Left lung (tissue), 4 donors: ENCODE measurements at regions not wholly inside any gene's neighbourhood (a gene's known extent, or its start where the extent isn't known, plus 50 kb on each side); places are given as distances from the start of the nearest gene placed in this dataset.

Source experiments
- ATAC-seq: fragments of 200-7000 bp; cut with Tn5 transposase; one replicate; pipeline ENCODE4 v1.9.1; 2020; ENCODE audit warnings: moderate library complexity
- DNase-seq, 4 donors: peaks; one replicate each; pipeline ENCODE4 v3.0.0-alpha.2; 2013 to 2020
- H3K27ac ChIP-seq, 2 donors: fragments of 200-600 bp; sonication (generic) in 1 of 2; one replicate each; pipeline versions ENCODE4 v1.5.0 to v1.8.0; 2020 to 2021
- H3K27me3 ChIP-seq, 2 donors: fragments of 200-600 bp; sonication (generic) in 1 of 2; one replicate each; pipeline versions ENCODE4 v1.5.0 to v1.8.0; 2020 to 2021
- H3K36me3 ChIP-seq, 2 donors: fragments of 200-600 bp; sonication (generic) in 1 of 2; one replicate each; pipeline versions ENCODE4 v1.5.0 to v1.8.0; 2020 to 2021
- H3K4me1 ChIP-seq, 2 donors: fragments of 200-600 bp; one replicate each; pipeline ENCODE4 v1.8.0; 2021
- H3K4me3 ChIP-seq, 2 donors: fragments of 200-600 bp; sonication (generic) in 1 of 2; one replicate each; pipeline versions ENCODE4 v1.5.0 to v1.8.0; 2020 to 2021; ENCODE audit warnings: mild to moderate bottlenecking in 1 of 2
- H3K9me3 ChIP-seq, 2 donors: fragments of 200-600 bp; sonication (generic) in 1 of 2; one replicate each; pipeline versions ENCODE4 v1.5.0 to v1.8.0; 2020 to 2021
- intact Hi-C, 2 donors: fragments of 100-400 bp; cut with DNase I; formaldehyde crosslinking; loops; one replicate each; pipeline versions ENCODE4 v1.11.2 to v1.14.2; 2022
- TF ChIP-seq, protein P1 (sequence below), 2 donors: fragments of 200-600 bp; sonication (generic) in 1 of 2; IDR thresholded peaks; one replicate each; pipeline versions ENCODE4 v1.5.0 to v1.8.0; 2021; ENCODE audit warnings: antibody characterized with exemption in 2 of 2
- donor health status: DM: no; HTN: yes; CAD: no.
- donor health status: DM: no; HTN: no; CAD: no.

DNA sequence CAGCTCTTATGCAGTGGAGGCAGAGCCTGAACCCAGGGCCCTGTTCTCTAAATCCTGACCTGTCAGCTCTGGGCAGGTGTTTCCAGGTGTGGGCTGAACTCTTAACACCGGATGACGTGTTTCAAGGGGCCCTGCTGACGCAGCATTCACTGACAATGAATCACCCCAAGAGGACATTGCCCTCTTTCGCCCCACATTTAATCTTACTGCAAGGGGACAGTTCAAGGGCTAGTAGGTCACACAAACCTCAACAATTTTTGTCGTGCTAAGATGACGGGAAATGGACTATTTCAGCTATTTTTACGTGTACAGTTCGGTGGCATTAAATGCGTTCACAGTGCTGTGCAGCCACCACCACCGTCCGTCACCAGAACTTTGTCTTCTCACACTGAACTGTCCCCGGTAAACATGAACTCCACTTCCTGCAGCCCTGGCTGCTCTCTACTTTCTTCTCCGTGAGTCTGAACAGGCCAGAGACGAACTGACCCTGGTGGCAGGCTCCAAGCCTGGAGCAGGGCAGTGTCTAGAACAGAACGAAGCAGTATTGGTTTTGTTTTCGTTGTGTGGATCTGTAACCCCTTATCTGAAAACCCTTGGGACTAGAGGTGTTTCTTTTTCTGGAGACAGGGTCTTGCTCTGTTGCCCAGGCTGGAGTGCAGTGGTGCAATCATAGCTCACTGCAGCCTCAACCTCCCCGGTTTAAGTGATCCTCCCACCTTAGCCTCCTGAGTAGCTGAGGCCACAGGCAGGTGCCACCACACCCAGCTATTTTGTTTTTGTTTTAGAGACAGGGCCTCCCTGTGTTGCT, 88.4 kb upstream of the CIBAR2 start:
- Histone ChIP-seq H3K27ac (no peak overlapping the region), H3K9me3 (no peaks in the 10 kb centered on the region), H3K4me1 (peaks cover 6 to 14% of the 10 kb centered on the region in 2 donors), H3K4me3 (no peak overlapping the region), H3K27me3 (no peaks in the 10 kb centered on the region), H3K36me3 (no peaks in the 10 kb centered on the region)
- TF ChIP-seq, protein P1, sequence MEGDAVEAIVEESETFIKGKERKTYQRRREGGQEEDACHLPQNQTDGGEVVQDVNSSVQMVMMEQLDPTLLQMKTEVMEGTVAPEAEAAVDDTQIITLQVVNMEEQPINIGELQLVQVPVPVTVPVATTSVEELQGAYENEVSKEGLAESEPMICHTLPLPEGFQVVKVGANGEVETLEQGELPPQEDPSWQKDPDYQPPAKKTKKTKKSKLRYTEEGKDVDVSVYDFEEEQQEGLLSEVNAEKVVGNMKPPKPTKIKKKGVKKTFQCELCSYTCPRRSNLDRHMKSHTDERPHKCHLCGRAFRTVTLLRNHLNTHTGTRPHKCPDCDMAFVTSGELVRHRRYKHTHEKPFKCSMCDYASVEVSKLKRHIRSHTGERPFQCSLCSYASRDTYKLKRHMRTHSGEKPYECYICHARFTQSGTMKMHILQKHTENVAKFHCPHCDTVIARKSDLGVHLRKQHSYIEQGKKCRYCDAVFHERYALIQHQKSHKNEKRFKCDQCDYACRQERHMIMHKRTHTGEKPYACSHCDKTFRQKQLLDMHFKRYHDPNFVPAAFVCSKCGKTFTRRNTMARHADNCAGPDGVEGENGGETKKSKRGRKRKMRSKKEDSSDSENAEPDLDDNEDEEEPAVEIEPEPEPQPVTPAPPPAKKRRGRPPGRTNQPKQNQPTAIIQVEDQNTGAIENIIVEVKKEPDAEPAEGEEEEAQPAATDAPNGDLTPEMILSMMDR (IDR thresholded peaks at IDR 0.05) = no peak
- intact Hi-C loops = no loop called here
- DNase-seq (peak in 1 of 4 donors; percentile 16), ATAC-seq (no peak)

DNA sequence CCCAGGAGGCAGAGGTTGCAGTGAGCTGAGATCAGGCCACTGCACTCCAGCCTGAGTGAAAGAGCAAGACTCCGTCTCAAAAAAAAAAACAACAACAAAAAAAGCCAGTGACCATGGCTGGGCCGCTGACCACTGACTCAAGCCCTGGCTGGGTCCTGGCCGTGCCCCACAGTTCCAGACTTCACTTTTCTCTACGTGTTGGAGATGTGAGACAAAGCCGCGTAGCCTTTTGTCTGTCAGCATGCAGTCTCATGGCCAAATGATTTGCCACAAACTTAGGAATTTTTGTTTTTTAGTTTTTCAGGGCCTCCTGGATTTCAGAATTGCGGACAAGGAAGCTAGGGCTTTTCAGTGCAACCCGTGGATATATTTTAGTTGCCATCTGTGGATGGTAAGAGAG, 89.3 kb upstream of the CIBAR2 start:
- peak in 1 of 4 donors; percentile 25 for DNase-seq
- Histone ChIP-seq H3K27me3 (peaks cover 0 to 6% of the 10 kb centered on the region in 2 donors), H3K4me1 (peaks cover 11 to 15% of the 10 kb centered on the region in 2 donors), H3K27ac (peak overlapping the region in 1 of 2 donors; percentile 51), H3K4me3 (no peak overlapping the region), H3K36me3 (no peaks in the 10 kb centered on the region), H3K9me3 (no peaks in the 10 kb centered on the region)
- TF ChIP-seq, protein P1 (IDR thresholded peaks at IDR 0.05) = no peak
- intact Hi-C loops = no loop called here
- no peak for ATAC-seq

DNA sequence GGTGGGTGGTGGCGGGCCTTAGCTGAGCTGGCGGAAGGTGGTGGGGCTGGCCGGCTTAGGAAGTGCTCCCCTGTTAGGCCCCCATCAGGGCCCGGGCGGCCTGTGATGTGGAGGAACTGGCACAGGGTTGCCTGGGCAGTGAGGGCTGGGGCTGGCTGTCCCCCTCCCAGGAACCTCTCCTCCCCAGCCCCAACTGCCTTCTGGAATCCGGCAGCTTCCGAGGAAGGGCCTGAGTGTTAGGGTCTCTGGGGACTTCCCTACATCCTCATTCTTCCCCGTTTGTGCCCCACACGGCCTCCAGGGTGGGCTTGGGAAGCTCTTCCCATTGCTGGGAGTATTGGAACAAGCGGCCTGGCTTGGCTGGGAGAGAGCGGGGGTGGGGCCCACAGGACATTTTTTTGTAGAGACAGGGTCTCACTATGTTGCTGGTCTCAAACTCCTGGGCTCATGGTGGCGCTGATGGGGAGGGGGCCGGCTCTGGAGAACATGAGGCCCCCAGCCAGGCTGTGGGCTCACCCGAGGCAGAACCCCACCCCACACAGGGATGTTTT, 89.9 kb upstream of the CIBAR2 start:
- ATAC-seq (no peak), DNase-seq (peak in 2 of 4 donors; percentile 59 to 78)
- TF ChIP-seq, protein P1 (IDR thresholded peaks at IDR 0.05) = no peak
- Histone ChIP-seq H3K27me3 (peaks cover 0 to 12% of the 10 kb centered on the region in 2 donors), H3K9me3 (no peaks in the 10 kb centered on the region), H3K4me1 (peaks cover 9 to 16% of the 10 kb centered on the region in 2 donors), H3K36me3 (no peaks in the 10 kb centered on the region), H3K4me3 (no peak overlapping the region), H3K27ac (peak overlapping the region; percentile 33 to 51)
- intact Hi-C loops = no loop called here

DNA sequence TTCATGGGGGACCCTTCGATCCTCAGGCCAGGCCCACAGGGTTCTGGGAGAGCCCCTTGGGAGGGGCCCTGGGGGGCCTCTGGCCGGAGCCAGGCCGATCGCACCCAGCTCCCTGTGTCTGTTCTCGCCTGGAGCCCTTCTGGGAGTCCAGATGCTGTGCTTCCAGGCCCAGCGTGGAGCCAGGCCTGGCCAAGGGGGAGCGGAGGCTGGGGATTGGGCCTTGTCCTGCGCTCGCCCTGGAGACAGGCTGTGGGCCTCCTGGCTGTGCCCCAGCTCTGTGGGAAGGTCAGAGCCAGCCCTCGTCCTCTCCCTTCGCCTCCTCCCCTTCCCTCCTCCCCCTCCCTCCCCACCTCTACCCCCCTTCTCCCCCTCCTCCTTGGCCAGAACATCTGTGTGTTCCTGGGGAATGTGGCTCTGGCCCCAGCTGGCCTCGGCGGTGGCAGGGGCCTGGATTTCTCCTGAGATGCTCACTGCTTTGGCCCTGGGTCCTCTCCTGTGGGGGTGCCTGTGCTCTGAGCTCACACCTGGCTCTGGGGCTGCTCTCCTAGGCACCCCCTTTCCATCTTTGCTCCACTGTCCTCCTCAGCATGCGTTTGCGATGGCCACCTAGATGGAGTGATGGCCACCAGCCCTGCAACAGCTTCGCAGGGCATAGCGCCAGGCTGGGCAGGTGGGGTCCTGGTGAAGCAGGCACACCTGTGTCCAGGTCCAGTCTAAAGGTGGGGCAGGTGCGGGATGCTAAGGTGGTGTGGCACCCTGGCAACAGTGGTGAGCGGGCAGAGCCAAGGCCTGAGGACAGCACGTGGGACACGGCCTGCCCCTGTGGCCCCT, 90.6 kb upstream of the CIBAR2 start:
- Histone ChIP-seq H3K36me3 (no peaks in the 10 kb centered on the region), H3K4me1 (peaks cover 9 to 18% of the 10 kb centered on the region in 2 donors), H3K27ac (peak overlapping the region; percentile 33 to 51), H3K9me3 (no peaks in the 10 kb centered on the region), H3K27me3 (peaks cover 0 to 19% of the 10 kb centered on the region in 2 donors), H3K4me3 (no peak overlapping the region)
- TF ChIP-seq, protein P1 (IDR thresholded peaks at IDR 0.05) = no peak
- intact Hi-C loops = no loop called here
- ATAC-seq (peak; percentile 62), DNase-seq (peak; percentile 67 to 95 (median 78))

DNA sequence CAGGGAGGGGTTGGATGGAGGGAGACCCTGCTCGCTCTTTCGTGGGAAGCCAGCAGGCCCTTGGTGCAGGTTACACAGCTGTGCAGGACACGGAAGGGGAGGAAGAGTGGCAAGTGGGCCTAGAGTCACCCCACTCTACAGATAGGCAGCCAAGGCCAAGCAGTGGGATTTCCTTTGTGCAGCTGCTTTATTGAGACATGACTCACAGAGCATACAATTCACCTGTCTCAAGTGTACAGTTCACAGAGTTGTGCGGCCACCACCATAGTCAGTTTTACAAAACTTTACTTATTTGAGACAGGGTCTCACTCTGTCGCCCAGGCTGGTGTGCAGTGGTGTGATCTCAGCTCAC, 91.2 kb upstream of the CIBAR2 start:
- Histone ChIP-seq H3K9me3 (no peaks in the 10 kb centered on the region), H3K27me3 (peaks cover 0 to 19% of the 10 kb centered on the region in 2 donors), H3K4me1 (peaks cover 9 to 18% of the 10 kb centered on the region in 2 donors), H3K4me3 (no peak overlapping the region), H3K36me3 (no peaks in the 10 kb centered on the region), H3K27ac (no peak overlapping the region)
- intact Hi-C loops = no loop called here
- ATAC-seq (peak; percentile 10), DNase-seq (no peak)
- TF ChIP-seq, protein P1 (IDR thresholded peaks at IDR 0.05) = no peak
